RWPE2 (cell line): ENCODE measurements at regions not wholly inside any gene's neighbourhood (a gene's known extent, or its start where the extent isn't known, plus 50 kb on each side); places are given as distances from the start of the nearest gene placed in this dataset.

Source experiments
- ATAC-seq: fragments of 200-7000 bp; cut with Tn5 transposase; 3 replicates; pipeline ENCODE4 v1.9.1; 2021; ENCODE audit warnings: low read depth
- DNase-seq: peaks from one replicate; pipeline ENCODE4 v3.0.0-alpha.2; 2020; ENCODE audit warnings: low spot score
- H3K27ac ChIP-seq: fragments of 450-650 bp; 2 replicates; pipeline ENCODE4 v1.5.1; 2017; ENCODE audit warnings: mild to moderate bottlenecking; ENCODE audit not compliant: poor library complexity, severe bottlenecking
- H3K27me3 ChIP-seq: fragments of 250-450 bp; sonication (Bioruptor Pico); 2 replicates; pipeline ENCODE4 v1.5.1; 2021; ENCODE audit warnings: mild to moderate bottlenecking, moderate library complexity; ENCODE audit not compliant: insufficient read depth, poor library complexity, severe bottlenecking
- H3K36me3 ChIP-seq: fragments of 250-450 bp; sonication (Bioruptor Pico); 2 replicates; pipeline ENCODE4 v1.5.1; 2020; ENCODE audit warnings: low read depth, mild to moderate bottlenecking, moderate library complexity
- H3K4me1 ChIP-seq: fragments of 250-450 bp; sonication (Bioruptor Pico); 2 replicates; pipeline ENCODE4 v1.5.1; 2021; ENCODE audit warnings: mild to moderate bottlenecking, moderate library complexity; ENCODE audit not compliant: insufficient read depth, poor library complexity, severe bottlenecking
- H3K4me3 ChIP-seq: fragments of 250-450 bp; sonication (Bioruptor Pico); 2 replicates; pipeline ENCODE4 v1.5.1; 2021; ENCODE audit warnings: mild to moderate bottlenecking, moderate library complexity; ENCODE audit not compliant: severe bottlenecking
- H3K9me3 ChIP-seq: fragments of 250-450 bp; sonication (Bioruptor Pico); 2 replicates; pipeline ENCODE4 v1.5.1; 2021; ENCODE audit warnings: mild to moderate bottlenecking, moderate library complexity; ENCODE audit not compliant: severe bottlenecking
- CTCF ChIP-seq: fragments of 450-650 bp; IDR thresholded peaks from one replicate; pipeline ENCODE4 v1.5.1; 2017; ENCODE audit warnings: mild to moderate bottlenecking, moderate library complexity; ENCODE audit not compliant: poor library complexity, severe bottlenecking

- ATAC-seq (no peak), DNase-seq (no peak)
- no peak overlapping the region for H3K27ac ChIP-seq
- no peaks in the 10 kb centered on the region for H3K27me3 ChIP-seq
- H3K4me3 ChIP-seq = no peak overlapping the region
- no peaks in the 10 kb centered on the region for H3K4me1 ChIP-seq
- H3K9me3 ChIP-seq = no peaks in the 10 kb centered on the region
- H3K36me3 ChIP-seq = no peaks in the 10 kb centered on the region
- TF ChIP-seq CTCF = no peak
These were observed 169.4 kb upstream of the BDNF start for GRCh38 chr11:27869701-27870100.

GRCh38 chr11:27868709-27869108 lies 168.5 kb upstream of the BDNF start:
- Histone ChIP-seq H3K9me3 (no peaks in the 10 kb centered on the region), H3K4me1 (no peaks in the 10 kb centered on the region), H3K4me3 (no peak overlapping the region), H3K27me3 (no peaks in the 10 kb centered on the region), H3K36me3 (no peaks in the 10 kb centered on the region), H3K27ac (no peak overlapping the region)
- DNase-seq (no peak), ATAC-seq (no peak)
- no peak for TF ChIP-seq CTCF

GRCh38 chr11:27868226-27868625 lies 168.0 kb upstream of the BDNF start:
- Histone ChIP-seq H3K9me3 (no peaks in the 10 kb centered on the region), H3K36me3 (no peaks in the 10 kb centered on the region), H3K4me1 (no peaks in the 10 kb centered on the region), H3K27ac (no peak overlapping the region), H3K4me3 (no peak overlapping the region), H3K27me3 (no peaks in the 10 kb centered on the region)
- TF ChIP-seq CTCF = no peak
- no peak for DNase-seq
- no peak for ATAC-seq

- Histone ChIP-seq H3K27me3 (no peaks in the 10 kb centered on the region), H3K36me3 (no peaks in the 10 kb centered on the region), H3K9me3 (no peaks in the 10 kb centered on the region), H3K4me3 (no peak overlapping the region), H3K27ac (no peak overlapping the region), H3K4me1 (peaks cover 12% of the 10 kb centered on the region)
- DNase-seq = no peak
- no peak for ATAC-seq
- no peak for TF ChIP-seq CTCF
These were observed 164.8 kb upstream of the BDNF start for GRCh38 chr11:27865105-27865504.

GRCh38 chr11:27864611-27865010 lies 164.4 kb upstream of the BDNF start:
- Histone ChIP-seq H3K27ac (no peak overlapping the region), H3K36me3 (no peaks in the 10 kb centered on the region), H3K4me3 (no peak overlapping the region), H3K4me1 (peaks cover 12% of the 10 kb centered on the region), H3K9me3 (no peaks in the 10 kb centered on the region), H3K27me3 (no peaks in the 10 kb centered on the region)
- ATAC-seq = no peak
- no peak for TF ChIP-seq CTCF
- no peak for DNase-seq
